Breast epithelium (tissue), 4 donors: ENCODE measurements at regions not wholly inside any gene's neighbourhood (a gene's known extent, or its start where the extent isn't known, plus 50 kb on each side); places are given as distances from the start of the nearest gene placed in this dataset.

Source experiments
- DNase-seq, 2 donors: peaks; one replicate each; pipeline ENCODE4 v3.0.0-alpha.2; 2019; ENCODE audit warnings: low spot score in 2 of 2
- H3K27ac ChIP-seq, 2 donors: fragments of 200-600 bp; sonication (generic) in 1 of 2; one replicate each; pipeline ENCODE4 v1.5.1; 2016 to 2019; ENCODE audit warnings: mild to moderate bottlenecking in 1 of 2
- H3K27me3 ChIP-seq, 2 donors: fragments of 200-600 bp; sonication (generic) in 1 of 2; one replicate each; pipeline versions ENCODE4 v1.5.1 to v1.6.0; 2017 to 2019; ENCODE audit warnings: control low read depth in 1 of 2, mild to moderate bottlenecking in 1 of 2
- H3K36me3 ChIP-seq: fragments of 200-600 bp; one replicate; pipeline ENCODE4 v1.5.1; 2019
- H3K4me1 ChIP-seq, 2 donors: fragments of 200-600 bp; sonication (generic); one replicate each; pipeline ENCODE4 v1.5.1; 2016 to 2019; ENCODE audit warnings: control low read depth in 1 of 2
- H3K4me3 ChIP-seq, 3 donors: fragments of 200-600 bp; sonication (generic); 1 replicate in 2 of 3; 2 replicates in 1 of 3; pipeline ENCODE4 v1.5.1; 2016 to 2019; ENCODE audit warnings: mild to moderate bottlenecking in 3 of 3, moderate library complexity in 2 of 3
- H3K9me3 ChIP-seq, 2 donors: fragments of 200-600 bp; sonication (generic) in 1 of 2; one replicate each; pipeline ENCODE4 v1.5.1; 2016 to 2019; ENCODE audit warnings: control low read depth in 1 of 2
- POLR2A ChIP-seq: fragments of 450-650 bp; IDR thresholded peaks from one replicate; pipeline ENCODE4 v1.6.1; 2016; ENCODE audit warnings: antibody characterized with exemption, mild to moderate bottlenecking, moderate library complexity
- POLR2AphosphoS5 ChIP-seq, 3 donors: sonication (generic); formaldehyde crosslinking; IDR thresholded peaks; one replicate each; pipeline ENCODE4 v1.6.1; 2017; ENCODE audit warnings: antibody characterized with exemption in 3 of 3
- intact Hi-C: fragments of 100-400 bp; cut with DNase I; formaldehyde crosslinking; loops from one replicate; pipeline ENCODE4 v1.15.1; 2023; ENCODE audit warnings: low total_unique reads
- TF ChIP-seq, protein P1 (sequence below), 3 donors: fragments of 450-650 bp; IDR thresholded peaks; one replicate each; pipeline ENCODE4 v1.5.1; 2016 to 2017; ENCODE audit warnings: antibody characterized with exemption in 3 of 3, mild to moderate bottlenecking in 3 of 3, moderate library complexity in 3 of 3

DNA sequence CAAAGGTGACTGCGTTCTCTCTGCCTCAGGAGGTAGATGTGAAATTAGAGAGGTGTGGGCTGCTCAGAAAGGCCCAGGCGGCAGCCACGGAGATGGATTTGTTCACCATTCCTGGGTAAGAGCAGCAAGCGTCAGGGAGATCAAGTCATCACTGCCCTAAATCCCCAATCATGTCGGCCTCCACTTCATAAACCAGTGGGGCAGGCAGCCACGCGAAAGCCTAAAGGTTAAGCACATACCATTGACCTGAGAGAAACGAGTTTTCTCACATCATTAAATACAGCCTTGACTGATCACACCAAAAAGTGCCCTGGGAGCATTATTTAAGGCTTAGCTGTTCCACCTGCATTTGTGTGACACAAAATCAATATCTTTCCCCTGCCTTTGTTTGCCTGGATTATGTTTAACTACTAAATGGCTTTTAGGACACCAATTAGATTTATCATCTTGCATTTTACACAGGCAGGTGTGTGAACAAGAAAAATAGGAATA, 50.7 kb upstream of the FOXB1 start:
- H3K27ac ChIP-seq, result no peak overlapping the region
- H3K9me3 ChIP-seq, result peaks cover 0 to 5% of the 10 kb centered on the region in 2 donors
- H3K36me3 ChIP-seq, result no peaks in the 10 kb centered on the region
- intact Hi-C loops, result no loop called here
- H3K4me3 ChIP-seq, result no peak overlapping the region
- TF ChIP-seq POLR2A (no peak), POLR2AphosphoS5 (IDR thresholded peaks at IDR 0.05) (no peak)
- TF ChIP-seq, protein P1, sequence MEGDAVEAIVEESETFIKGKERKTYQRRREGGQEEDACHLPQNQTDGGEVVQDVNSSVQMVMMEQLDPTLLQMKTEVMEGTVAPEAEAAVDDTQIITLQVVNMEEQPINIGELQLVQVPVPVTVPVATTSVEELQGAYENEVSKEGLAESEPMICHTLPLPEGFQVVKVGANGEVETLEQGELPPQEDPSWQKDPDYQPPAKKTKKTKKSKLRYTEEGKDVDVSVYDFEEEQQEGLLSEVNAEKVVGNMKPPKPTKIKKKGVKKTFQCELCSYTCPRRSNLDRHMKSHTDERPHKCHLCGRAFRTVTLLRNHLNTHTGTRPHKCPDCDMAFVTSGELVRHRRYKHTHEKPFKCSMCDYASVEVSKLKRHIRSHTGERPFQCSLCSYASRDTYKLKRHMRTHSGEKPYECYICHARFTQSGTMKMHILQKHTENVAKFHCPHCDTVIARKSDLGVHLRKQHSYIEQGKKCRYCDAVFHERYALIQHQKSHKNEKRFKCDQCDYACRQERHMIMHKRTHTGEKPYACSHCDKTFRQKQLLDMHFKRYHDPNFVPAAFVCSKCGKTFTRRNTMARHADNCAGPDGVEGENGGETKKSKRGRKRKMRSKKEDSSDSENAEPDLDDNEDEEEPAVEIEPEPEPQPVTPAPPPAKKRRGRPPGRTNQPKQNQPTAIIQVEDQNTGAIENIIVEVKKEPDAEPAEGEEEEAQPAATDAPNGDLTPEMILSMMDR (IDR thresholded peaks at IDR 0.05), result no peak
- DNase-seq, result no peak
- no peaks in the 10 kb centered on the region for H3K4me1 ChIP-seq
- no peaks in the 10 kb centered on the region for H3K27me3 ChIP-seq

DNA sequence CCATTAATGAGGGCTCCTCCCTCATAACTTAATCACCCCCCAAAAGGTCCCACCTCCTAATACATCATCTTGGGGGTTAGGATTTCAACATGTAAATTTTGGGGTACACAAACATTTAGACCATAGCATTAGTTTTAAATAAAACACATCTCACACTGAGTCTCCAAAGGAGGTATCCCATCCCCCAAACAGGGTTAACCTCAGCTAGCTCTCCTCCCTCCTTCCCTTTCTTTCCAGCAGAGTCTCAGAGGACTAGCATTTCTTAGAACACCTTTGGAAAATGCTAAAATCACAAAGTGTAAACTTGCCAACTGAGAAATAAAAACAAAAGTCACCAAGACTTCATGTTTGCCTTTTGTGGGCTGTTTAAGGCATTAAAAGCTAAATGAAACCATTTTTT, 51.2 kb upstream of the FOXB1 start:
- DNase-seq, result no peak
- Histone ChIP-seq H3K4me1 (no peaks in the 10 kb centered on the region), H3K4me3 (no peak overlapping the region), H3K9me3 (peaks cover 0 to 5% of the 10 kb centered on the region in 2 donors), H3K27me3 (no peaks in the 10 kb centered on the region), H3K36me3 (no peaks in the 10 kb centered on the region), H3K27ac (no peak overlapping the region)
- intact Hi-C loops, result no loop called here
- TF ChIP-seq, protein P1 (IDR thresholded peaks at IDR 0.05), result no peak
- TF ChIP-seq POLR2A, result no peak
- no peak for TF ChIP-seq POLR2AphosphoS5 (IDR thresholded peaks at IDR 0.05)

DNA sequence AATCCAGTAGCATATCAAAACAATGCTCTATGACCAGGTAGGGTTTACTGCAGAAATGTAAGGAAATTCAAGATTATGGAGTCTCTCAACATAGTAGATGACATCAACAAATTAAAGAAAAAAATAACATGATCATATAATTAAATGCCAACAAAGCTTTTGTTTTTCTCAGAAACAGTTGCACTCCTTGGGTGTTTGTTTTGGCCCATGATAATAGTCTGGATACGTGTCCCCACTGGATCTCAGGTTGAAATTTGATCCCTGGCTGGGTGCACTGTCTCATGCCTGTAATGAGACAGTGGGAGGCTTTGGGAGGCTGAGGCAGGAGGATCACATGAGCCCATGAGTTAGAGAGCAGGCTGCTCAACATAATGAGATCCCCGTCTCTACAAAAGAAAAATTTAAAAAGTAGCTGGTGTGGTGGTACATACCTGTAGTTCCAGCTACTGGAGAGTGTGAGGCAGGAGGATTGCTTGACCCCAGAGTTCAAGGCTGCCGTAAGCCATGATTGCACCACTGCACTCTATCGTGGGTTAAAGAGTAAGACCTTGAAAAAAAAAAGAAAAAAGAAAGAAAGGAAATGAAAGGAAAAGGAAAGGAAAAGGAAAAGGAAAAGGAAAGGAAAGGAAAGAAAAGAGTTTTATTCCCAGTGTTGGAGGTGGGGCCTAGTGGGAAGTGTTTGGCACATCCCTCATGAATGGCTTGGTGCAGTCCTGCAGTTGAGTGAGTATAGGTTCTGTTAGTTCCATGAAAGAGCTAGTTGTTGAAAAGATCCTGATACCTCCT, 53.3 kb upstream of the FOXB1 start:
- no peaks in the 10 kb centered on the region for H3K36me3 ChIP-seq
- TF ChIP-seq, protein P1 (IDR thresholded peaks at IDR 0.05), result no peak
- TF ChIP-seq POLR2AphosphoS5 (IDR thresholded peaks at IDR 0.05), result no peak
- no peak for TF ChIP-seq POLR2A
- no peaks in the 10 kb centered on the region for H3K9me3 ChIP-seq
- H3K4me1 ChIP-seq, result no peaks in the 10 kb centered on the region
- no peak for DNase-seq
- H3K27me3 ChIP-seq, result no peaks in the 10 kb centered on the region
- no peak overlapping the region for H3K27ac ChIP-seq
- no peak overlapping the region for H3K4me3 ChIP-seq
- intact Hi-C loops, result no loop called here

DNA sequence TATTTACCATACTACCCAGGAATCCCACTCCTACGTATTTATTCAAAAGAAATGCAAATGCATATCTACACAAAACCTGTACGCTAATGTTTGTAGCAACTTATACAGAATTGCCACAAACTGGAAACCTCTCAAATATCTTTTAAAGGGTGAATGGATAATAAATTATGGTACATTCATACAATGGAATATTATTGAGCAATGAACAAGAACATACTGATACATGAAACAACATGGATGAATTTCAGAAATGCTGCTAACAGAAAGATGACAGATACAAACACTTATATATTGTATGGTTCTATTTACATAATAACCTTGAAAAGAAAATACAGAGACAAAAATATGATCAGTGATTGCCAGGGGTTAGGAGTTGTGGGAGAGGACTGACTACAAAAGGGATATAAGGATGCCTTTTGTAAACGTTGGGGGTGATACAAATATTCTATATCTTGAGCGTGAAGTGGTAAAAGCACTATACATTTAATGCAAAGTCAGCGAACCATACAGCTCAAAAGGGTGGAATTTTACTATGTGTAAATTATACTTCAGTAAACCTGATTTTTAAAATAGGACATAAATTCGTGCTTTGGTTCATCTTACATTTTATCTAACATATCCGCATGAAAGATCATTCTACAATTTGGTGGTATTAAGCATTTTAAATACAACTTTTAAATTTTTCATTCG, 55.0 kb upstream of the FOXB1 start:
- H3K9me3 ChIP-seq, result no peaks in the 10 kb centered on the region
- H3K27ac ChIP-seq, result no peak overlapping the region
- intact Hi-C loops, result no loop called here
- TF ChIP-seq POLR2AphosphoS5 (IDR thresholded peaks at IDR 0.05) (no peak), POLR2A (no peak)
- TF ChIP-seq, protein P1 (IDR thresholded peaks at IDR 0.05), result no peak
- H3K36me3 ChIP-seq, result no peaks in the 10 kb centered on the region
- H3K4me1 ChIP-seq, result no peaks in the 10 kb centered on the region
- no peaks in the 10 kb centered on the region for H3K27me3 ChIP-seq
- no peak for DNase-seq
- no peak overlapping the region for H3K4me3 ChIP-seq

DNA sequence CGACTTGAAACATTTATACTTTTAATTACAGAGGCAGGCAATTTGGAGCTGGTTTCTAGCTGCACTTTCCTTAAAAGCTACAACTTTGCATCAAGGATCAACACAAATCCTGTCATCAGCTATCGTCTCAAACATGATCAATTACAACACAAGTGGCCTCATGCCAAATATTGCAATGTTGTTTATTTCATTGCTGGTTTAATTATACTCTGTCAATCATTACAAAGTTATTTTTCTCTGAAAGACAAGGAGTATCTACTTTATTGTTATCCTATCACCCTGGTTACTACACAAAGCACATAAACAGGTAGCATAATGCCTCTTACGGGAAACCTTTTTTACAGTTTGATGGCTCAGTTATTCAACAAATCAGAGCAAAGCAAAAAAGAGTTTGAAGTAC, 58.0 kb upstream of the FOXB1 start:
- TF ChIP-seq POLR2A (no peak), POLR2AphosphoS5 (IDR thresholded peaks at IDR 0.05) (no peak)
- TF ChIP-seq, protein P1 (IDR thresholded peaks at IDR 0.05), result no peak
- no peak overlapping the region for H3K27ac ChIP-seq
- H3K27me3 ChIP-seq, result no peaks in the 10 kb centered on the region
- H3K9me3 ChIP-seq, result no peaks in the 10 kb centered on the region
- H3K4me1 ChIP-seq, result no peaks in the 10 kb centered on the region
- DNase-seq, result no peak
- intact Hi-C loops, result no loop called here
- no peaks in the 10 kb centered on the region for H3K36me3 ChIP-seq
- no peak overlapping the region for H3K4me3 ChIP-seq
